A673 (cell line): ENCODE measurements at regions not wholly inside any gene's neighbourhood (a gene's known extent, or its start where the extent isn't known, plus 50 kb on each side); places are given as distances from the start of the nearest gene placed in this dataset.

Experiments
- BruUV-seq: library from RNA; stranded (reverse); fragments of 400-500 nt; replicated peaks from 2 replicates; lab custom pipeline; 2021; lab: Mats Ljungman, UMichigan
- CTCF ChIA-PET: fragments of 300-600 bp; sonication (Branson Sonifier 250); formaldehyde crosslinking; loops from one replicate; lab custom pipeline; 2022; ENCODE audit warnings: antibody characterized with exemption; lab: Charles Lee
- POLR2A ChIA-PET: fragments of 300-600 bp; sonication (Branson Sonifier 250); formaldehyde crosslinking; loops from one replicate; lab custom pipeline; 2022; ENCODE audit warnings: antibody characterized with exemption; ENCODE audit not compliant: low non-redundant PET; lab: Charles Lee
- DNase-seq: peaks from one replicate; pipeline ENCODE4 v3.0.0-alpha.2; 2015; ENCODE audit warnings: low spot score
- H3K27ac ChIP-seq: fragments of 200-600 bp; sonication (generic); 2 replicates; pipeline ENCODE4 v1.5.1; 2016; ENCODE audit warnings: mixed run types, low read depth, mild to moderate bottlenecking, mixed read lengths, antibody characterized with exemption, low read length; ENCODE audit not compliant: poor library complexity, severe bottlenecking
- H3K27me3 ChIP-seq: fragments of 200-600 bp; sonication (generic); replicated peaks from 2 replicates; pipeline ENCODE4 v1.6.1; 2017; ENCODE audit warnings: mixed run types, low read depth, mild to moderate bottlenecking, mixed read lengths, antibody characterized with exemption, low read length; ENCODE audit not compliant: insufficient read depth, poor library complexity
- H3K36me3 ChIP-seq: fragments of 200-600 bp; sonication (generic); 2 replicates; pipeline ENCODE4 v1.6.1; 2016; ENCODE audit warnings: mixed run types, mild to moderate bottlenecking, mixed read lengths, antibody characterized with exemption, low read length; ENCODE audit not compliant: insufficient read depth, poor library complexity, severe bottlenecking
- H3K4me1 ChIP-seq: fragments of 200-600 bp; sonication (generic); 2 replicates; pipeline ENCODE4 v1.6.1; 2017; ENCODE audit warnings: mixed run types, mild to moderate bottlenecking, mixed read lengths, antibody characterized with exemption, low read length; ENCODE audit not compliant: insufficient read depth, poor library complexity, severe bottlenecking
- H3K4me3 ChIP-seq: fragments of 200-600 bp; sonication (generic); 2 replicates; pipeline ENCODE4 v1.5.1; 2016; ENCODE audit warnings: low read depth, mixed run types, mild to moderate bottlenecking, mixed read lengths, low read length; ENCODE audit not compliant: poor library complexity, severe bottlenecking
- H3K9me3 ChIP-seq: fragments of 200-600 bp; sonication (generic); 2 replicates; pipeline ENCODE4 v1.6.1; 2016; ENCODE audit warnings: mixed run types, low read depth, mild to moderate bottlenecking, mixed read lengths, antibody characterized with exemption, low read length; ENCODE audit not compliant: poor library complexity, severe bottlenecking
- EZH2 ChIP-seq: fragments of 200-600 bp; sonication (generic); IDR thresholded peaks from 2 replicates; pipeline ENCODE4 v1.6.1; 2017; ENCODE audit warnings: borderline replicate concordance, low read depth, mild to moderate bottlenecking, mixed read lengths, antibody characterized with exemption, low read length; ENCODE audit not compliant: poor library complexity, severe bottlenecking
- intact Hi-C: fragments of 100-400 bp; cut with micrococcal nuclease; formaldehyde crosslinking; loops from one replicate; pipeline ENCODE4 v1.10.0; 2022; ENCODE audit not compliant: unreplicated experiment
- TF ChIP-seq, protein P1 (sequence below): fragments of 300-800, 200-600 bp; sonication (generic); conservative IDR thresholded peaks from 2 replicates; pipeline ENCODE4 v1.5.1; 2017; ENCODE audit warnings: low read depth, mild to moderate bottlenecking, antibody characterized with exemption, low read length, moderate library complexity, mixed read lengths

- no peak for DNase-seq
- no TSS peak for BruUV-seq
- ChIA-PET CTCF (no interaction called here), POLR2A (no interaction called here)
- Histone ChIP-seq H3K36me3 (no peaks in the 10 kb centered on the region), H3K27me3 (no peaks in the 10 kb centered on the region), H3K9me3 (no peaks in the 10 kb centered on the region), H3K4me1 (no peaks in the 10 kb centered on the region), H3K27ac (no peak overlapping the region), H3K4me3 (no peak overlapping the region)
- TF ChIP-seq, protein P1, sequence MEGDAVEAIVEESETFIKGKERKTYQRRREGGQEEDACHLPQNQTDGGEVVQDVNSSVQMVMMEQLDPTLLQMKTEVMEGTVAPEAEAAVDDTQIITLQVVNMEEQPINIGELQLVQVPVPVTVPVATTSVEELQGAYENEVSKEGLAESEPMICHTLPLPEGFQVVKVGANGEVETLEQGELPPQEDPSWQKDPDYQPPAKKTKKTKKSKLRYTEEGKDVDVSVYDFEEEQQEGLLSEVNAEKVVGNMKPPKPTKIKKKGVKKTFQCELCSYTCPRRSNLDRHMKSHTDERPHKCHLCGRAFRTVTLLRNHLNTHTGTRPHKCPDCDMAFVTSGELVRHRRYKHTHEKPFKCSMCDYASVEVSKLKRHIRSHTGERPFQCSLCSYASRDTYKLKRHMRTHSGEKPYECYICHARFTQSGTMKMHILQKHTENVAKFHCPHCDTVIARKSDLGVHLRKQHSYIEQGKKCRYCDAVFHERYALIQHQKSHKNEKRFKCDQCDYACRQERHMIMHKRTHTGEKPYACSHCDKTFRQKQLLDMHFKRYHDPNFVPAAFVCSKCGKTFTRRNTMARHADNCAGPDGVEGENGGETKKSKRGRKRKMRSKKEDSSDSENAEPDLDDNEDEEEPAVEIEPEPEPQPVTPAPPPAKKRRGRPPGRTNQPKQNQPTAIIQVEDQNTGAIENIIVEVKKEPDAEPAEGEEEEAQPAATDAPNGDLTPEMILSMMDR, result no peak
- TF ChIP-seq EZH2, result no peak
- intact Hi-C loops, result no loop called here
These were observed 405.7 kb upstream of the NCAM2 start for GRCh38 chr21:20592463-20592862.

- H3K4me3 ChIP-seq, result no peak overlapping the region
- CTCF ChIA-PET, result no interaction called here
- intact Hi-C loops, result no loop called here
- H3K4me1 ChIP-seq, result no peaks in the 10 kb centered on the region
- TF ChIP-seq, protein P1, result no peak
- no peak for TF ChIP-seq EZH2
- H3K9me3 ChIP-seq, result peaks cover 5% of the 10 kb centered on the region
- no peak overlapping the region for H3K27ac ChIP-seq
- no peaks in the 10 kb centered on the region for H3K27me3 ChIP-seq
- no peaks in the 10 kb centered on the region for H3K36me3 ChIP-seq
- no peak for DNase-seq
- BruUV-seq, result no TSS peak
- POLR2A ChIA-PET, result no interaction called here
These were observed 395.0 kb upstream of the NCAM2 start for GRCh38 chr21:20603236-20603635.

DNA sequence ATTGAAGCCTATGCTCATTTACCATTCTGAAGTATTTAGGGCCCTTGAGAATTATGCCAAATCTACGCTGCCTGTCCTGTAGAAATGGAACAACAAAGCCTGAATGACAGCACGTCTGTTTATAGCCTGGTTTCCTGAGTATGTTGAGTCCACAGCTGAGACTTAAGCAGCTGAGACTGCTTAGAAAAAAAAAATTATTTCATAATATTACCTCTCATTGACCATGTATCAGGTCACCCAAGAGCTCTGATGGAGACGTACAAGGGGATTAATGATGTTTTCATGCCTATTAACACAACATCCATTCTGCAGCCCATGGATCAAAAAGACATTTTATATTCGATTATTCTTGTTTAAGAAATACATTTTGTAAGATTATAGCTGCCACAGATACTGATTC lies 387.2 kb upstream of the NCAM2 start:
- intact Hi-C loops, result no loop called here
- no peaks in the 10 kb centered on the region for H3K4me1 ChIP-seq

More for the DNA sequence above, 387.2 kb upstream of the NCAM2 start:
- no peak overlapping the region for H3K4me3 ChIP-seq
- no peaks in the 10 kb centered on the region for H3K9me3 ChIP-seq
- no peak overlapping the region for H3K27ac ChIP-seq
- no peaks in the 10 kb centered on the region for H3K36me3 ChIP-seq
- ChIA-PET CTCF (no interaction called here), POLR2A (no interaction called here)
- TF ChIP-seq EZH2, result no peak
- TF ChIP-seq, protein P1, result no peak
- no TSS peak for BruUV-seq
- H3K27me3 ChIP-seq, result no peaks in the 10 kb centered on the region
- DNase-seq, result no peak
